GM21576 (cell line): ENCODE measurements at regions not wholly inside any gene's neighbourhood (a gene's known extent, or its start where the extent isn't known, plus 50 kb on each side); places are given as distances from the start of the nearest gene placed in this dataset.
A peak's percentile ranks its signal among the peaks of the same experiment; 100 is the strongest.
"Not testable (repeated sequence)": the region's sequence is repeated elsewhere in the genome, so short reads cannot be mapped to it uniquely, and the experiment has no call there.

Experiments
- ATAC-seq: cut with Tn5 transposase; IDR thresholded peaks from one replicate; pipeline ENCODE4 v1.9.1; 2021; ENCODE audit warnings: mild to moderate bottlenecking, moderate library complexity; ENCODE audit not compliant: unreplicated experiment

GRCh38 chr14:34049187-34049586 is 98.3 kb upstream of the EGLN3 start:
- ATAC-seq, result not testable (repeated sequence)

- no peak for ATAC-seq
These were observed 96.1 kb upstream of the EGLN3 start for GRCh38 chr14:34046799-34047520.

GRCh38 chr14:34044666-34045306 is 93.9 kb upstream of the EGLN3 start:
- no peak for ATAC-seq

- ATAC-seq, result no peak
These were observed 93.4 kb upstream of the EGLN3 start for GRCh38 chr14:34044373-34044637.

GRCh38 chr14:34043627-34044372 is 92.9 kb upstream of the EGLN3 start:
- ATAC-seq, result peak; percentile 87

GRCh38 chr14:34041220-34041619 is 90.3 kb upstream of the EGLN3 start:
- no peak for ATAC-seq

- ATAC-seq, result no peak
These were observed 89.9 kb upstream of the EGLN3 start for GRCh38 chr14:34040766-34041165.

- no peak for ATAC-seq
These were observed 88.7 kb upstream of the EGLN3 start for GRCh38 chr14:34039428-34040047.

GRCh38 chr14:34038358-34039057 is 87.6 kb upstream of the EGLN3 start:
- ATAC-seq, result no peak

- ATAC-seq, result no peak
These were observed 85.5 kb upstream of the EGLN3 start for GRCh38 chr14:34036319-34036766.

GRCh38 chr14:34035934-34036250 is 85.0 kb upstream of the EGLN3 start:
- ATAC-seq, result no peak

- no peak for ATAC-seq
These were observed 84.5 kb upstream of the EGLN3 start for GRCh38 chr14:34035177-34035933.

GRCh38 chr14:34034447-34035176 is 83.7 kb upstream of the EGLN3 start:
- no peak for ATAC-seq

- ATAC-seq, result no peak
These were observed 81.8 kb upstream of the EGLN3 start for GRCh38 chr14:34032720-34033119.

GRCh38 chr14:34030864-34031263 is 80.0 kb upstream of the EGLN3 start:
- no peak for ATAC-seq

GRCh38 chr14:34029921-34030334 is 79.1 kb upstream of the EGLN3 start:
- ATAC-seq, result no peak

- ATAC-seq, result no peak
These were observed 77.2 kb upstream of the EGLN3 start for GRCh38 chr14:34027990-34028495.

GRCh38 chr14:34027130-34027989 is 76.5 kb upstream of the EGLN3 start:
- ATAC-seq, result no peak
